Kidney epithelial cell (primary cell): ENCODE measurements at regions not wholly inside any gene's neighbourhood (a gene's known extent, or its start where the extent isn't known, plus 50 kb on each side); places are given as distances from the start of the nearest gene placed in this dataset.

Experiments used
- DNase-seq: peaks from one replicate; pipeline ENCODE4 v3.0.0-alpha.2; 2010; ENCODE audit warnings: low read depth
- H3K27me3 ChIP-seq: 2 replicates; pipeline ENCODE4 v1.6.0; 2011; ENCODE audit warnings: low read length; ENCODE audit not compliant: control insufficient read depth, insufficient read depth
- H3K36me3 ChIP-seq: 2 replicates; pipeline ENCODE4 v1.5.1; 2011; ENCODE audit warnings: low read length; ENCODE audit not compliant: control insufficient read depth, insufficient read depth
- H3K4me3 ChIP-seq: 2 replicates; pipeline ENCODE4 v1.5.1; 2011; ENCODE audit warnings: low read depth, mild to moderate bottlenecking, control low read depth, low read length
- CTCF ChIP-seq: IDR thresholded peaks from 2 replicates; pipeline ENCODE4 v1.5.1; 2011; ENCODE audit warnings: mild to moderate bottlenecking, moderate library complexity, low read length, control low read depth, inconsistent platforms; ENCODE audit not compliant: insufficient read depth, poor library complexity, severe bottlenecking

GRCh38 chr5:159836691-159837090 is 79.6 kb upstream of the ADRA1B start:
- no peak for TF ChIP-seq CTCF
- no peak for DNase-seq
- Histone ChIP-seq H3K4me3 (no peak overlapping the region), H3K36me3 (no peaks in the 10 kb centered on the region), H3K27me3 (no peaks in the 10 kb centered on the region)

- H3K36me3 ChIP-seq, result no peaks in the 10 kb centered on the region
- no peaks in the 10 kb centered on the region for H3K27me3 ChIP-seq
- H3K4me3 ChIP-seq, result no peak overlapping the region
- no peak for TF ChIP-seq CTCF
- no peak for DNase-seq
Measured at GRCh38 chr5:159837860-159838259, 78.4 kb upstream of the ADRA1B start.

- Histone ChIP-seq H3K4me3 (no peak overlapping the region), H3K27me3 (no peaks in the 10 kb centered on the region), H3K36me3 (no peaks in the 10 kb centered on the region)
- DNase-seq, result no peak
- no peak for TF ChIP-seq CTCF
Measured at GRCh38 chr5:159838551-159839222, 77.6 kb upstream of the ADRA1B start.

- no peak for TF ChIP-seq CTCF
- DNase-seq, result no peak
Measured at GRCh38 chr5:159844267-159845121, 71.8 kb upstream of the ADRA1B start.

GRCh38 chr5:159849437-159850083 is 66.7 kb upstream of the ADRA1B start:
- Histone ChIP-seq H3K36me3 (no peaks in the 10 kb centered on the region), H3K27me3 (no peaks in the 10 kb centered on the region), H3K4me3 (no peak overlapping the region)
- TF ChIP-seq CTCF, result no peak
- peak; percentile 86 for DNase-seq

More at GRCh38 chr5:159844267-159845121, 71.8 kb upstream of the ADRA1B start:
- no peaks in the 10 kb centered on the region for H3K27me3 ChIP-seq
- H3K4me3 ChIP-seq, result no peak overlapping the region
- no peaks in the 10 kb centered on the region for H3K36me3 ChIP-seq
